Stimulated activated CD4-positive, alpha-beta T cell treated with anti-CD3 and anti-CD28 coated beads, Interleukin-12 subunit alpha, Interleukin-12 subunit beta, amount 100 ng/mL, for 4 hours (primary cell): ENCODE measurements at regions not wholly inside any gene's neighbourhood (a gene's known extent, or its start where the extent isn't known, plus 50 kb on each side); places are given as distances from the start of the nearest gene placed in this dataset.
A peak's percentile ranks its signal among the peaks of the same experiment; 100 is the strongest.
"Not testable (repeated sequence)": the region's sequence is repeated elsewhere in the genome, so short reads cannot be mapped to it uniquely, and the experiment has no call there.

Source experiments
- DNase-seq: peaks from one replicate; pipeline ENCODE4 v3.0.0-alpha.2; 2020

GRCh38 chr7:92909686-92910475 lies 73.5 kb upstream of the CDK6 start:
- DNase-seq, result no peak

GRCh38 chr7:92904244-92905131 lies 68.1 kb upstream of the CDK6 start:
- DNase-seq, result peak; percentile 76

- DNase-seq, result no peak
Measured at GRCh38 chr7:92898798-92899197, 62.4 kb upstream of the CDK6 start.

- DNase-seq, result not testable (repeated sequence)
Measured at GRCh38 chr7:92894857-92895256, 58.5 kb upstream of the CDK6 start.

GRCh38 chr7:92889081-92889480 lies 52.7 kb upstream of the CDK6 start:
- DNase-seq, result no peak
